NCI-H2227 treated with DMSO at 0.1 percent for 48 hours (cell line): ENCODE measurements at regions not wholly inside any gene's neighbourhood (a gene's known extent, or its start where the extent isn't known, plus 50 kb on each side); places are given as distances from the start of the nearest gene placed in this dataset.

Experiments
- DNase-seq: peaks from one replicate; lab custom pipeline; 2025; lab: John Stamatoyannopoulos, UW

- DNase-seq: no peak
Measured at GRCh38 chr5:167752936-167753335, 538.5 kb upstream of the WWC1 start.

- no peak for DNase-seq
Measured at GRCh38 chr5:167753725-167754490, 537.5 kb upstream of the WWC1 start.

DNA sequence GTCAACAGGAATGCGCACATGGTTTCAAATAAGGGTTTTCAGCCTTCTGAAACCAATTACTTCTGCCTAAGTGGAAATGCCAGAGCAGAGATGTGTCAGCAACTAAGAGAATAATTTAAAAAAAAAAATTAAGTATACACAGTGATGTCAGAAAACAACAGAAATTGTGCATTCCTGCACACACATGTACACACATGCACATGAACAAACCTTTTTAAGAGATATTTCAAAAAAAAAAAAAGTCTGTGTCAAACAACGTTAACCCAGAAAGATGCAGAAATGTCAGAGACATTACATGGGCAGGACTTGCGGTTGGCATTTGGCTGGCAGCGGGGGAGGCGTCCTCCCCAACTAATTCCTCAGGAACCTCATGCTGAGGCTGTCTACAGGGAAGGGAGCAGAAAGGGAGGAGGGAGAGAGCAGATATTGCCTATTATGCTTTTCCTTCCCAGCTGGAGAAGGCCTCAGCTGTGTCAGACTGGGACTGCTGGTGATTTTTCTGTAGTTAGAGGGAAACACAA, 536.9 kb upstream of the WWC1 start:
- DNase-seq: peak; percentile 9

GRCh38 chr5:167755420-167755819, 536.0 kb upstream of the WWC1 start:
- no peak for DNase-seq

- DNase-seq: no peak
Measured at GRCh38 chr5:167759057-167759821, 532.2 kb upstream of the WWC1 start.

GRCh38 chr5:167763772-167764171, 527.7 kb upstream of the WWC1 start:
- no peak for DNase-seq

DNA sequence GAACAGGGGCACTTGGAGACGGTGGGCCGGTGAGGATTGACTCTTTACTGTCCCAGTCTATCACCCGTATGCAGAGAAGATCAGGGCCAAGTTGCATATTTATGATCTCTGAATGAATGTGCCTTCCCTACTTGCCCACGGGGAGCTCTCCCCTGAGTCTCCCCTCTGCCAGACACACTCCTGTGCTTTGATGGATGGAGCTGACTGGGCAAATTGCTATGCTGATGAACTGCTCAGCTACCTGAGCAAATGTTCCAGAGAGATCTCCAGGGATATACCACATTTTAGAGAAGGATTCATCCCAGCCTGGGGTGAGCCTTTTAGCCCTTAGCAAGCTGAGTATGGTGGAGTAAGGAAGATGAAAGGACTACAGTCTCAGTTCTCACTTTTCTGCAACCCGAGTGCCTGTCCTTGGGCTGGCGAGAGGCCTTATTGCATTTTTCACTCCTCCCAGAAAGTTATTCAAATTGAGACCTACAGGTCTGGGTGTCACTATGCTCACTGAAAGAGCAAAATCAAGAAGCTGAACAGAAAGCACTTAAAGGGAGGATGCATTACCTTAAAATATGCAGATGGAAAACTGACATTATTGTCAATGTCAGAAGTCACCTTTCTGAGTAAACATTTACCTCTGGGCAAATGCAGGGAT, 526.7 kb upstream of the WWC1 start:
- DNase-seq: no peak

DNA sequence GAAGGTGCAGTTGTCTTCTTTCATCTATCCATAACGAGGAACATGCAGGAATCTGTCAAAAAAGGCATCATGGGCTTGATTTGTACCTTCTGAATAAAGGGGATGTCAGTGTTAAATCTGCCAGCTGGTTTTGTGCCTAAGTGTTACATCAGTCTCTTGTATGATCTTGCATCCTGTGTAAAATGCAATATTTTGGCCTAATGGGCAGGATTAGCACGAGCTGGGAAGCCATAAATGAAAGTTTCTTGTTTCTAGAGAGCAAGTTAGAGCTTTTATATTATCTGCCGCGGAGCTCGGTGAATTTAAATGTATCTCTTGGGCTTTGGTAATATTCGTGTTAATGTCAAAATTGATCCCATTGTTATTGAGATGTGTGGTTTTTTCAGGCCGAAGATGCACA, 526.1 kb upstream of the WWC1 start:
- DNase-seq: no peak

- no peak for DNase-seq
Measured at GRCh38 chr5:167766957-167767356, 524.5 kb upstream of the WWC1 start.

GRCh38 chr5:167767795-167768194, 523.6 kb upstream of the WWC1 start:
- DNase-seq: no peak

DNA sequence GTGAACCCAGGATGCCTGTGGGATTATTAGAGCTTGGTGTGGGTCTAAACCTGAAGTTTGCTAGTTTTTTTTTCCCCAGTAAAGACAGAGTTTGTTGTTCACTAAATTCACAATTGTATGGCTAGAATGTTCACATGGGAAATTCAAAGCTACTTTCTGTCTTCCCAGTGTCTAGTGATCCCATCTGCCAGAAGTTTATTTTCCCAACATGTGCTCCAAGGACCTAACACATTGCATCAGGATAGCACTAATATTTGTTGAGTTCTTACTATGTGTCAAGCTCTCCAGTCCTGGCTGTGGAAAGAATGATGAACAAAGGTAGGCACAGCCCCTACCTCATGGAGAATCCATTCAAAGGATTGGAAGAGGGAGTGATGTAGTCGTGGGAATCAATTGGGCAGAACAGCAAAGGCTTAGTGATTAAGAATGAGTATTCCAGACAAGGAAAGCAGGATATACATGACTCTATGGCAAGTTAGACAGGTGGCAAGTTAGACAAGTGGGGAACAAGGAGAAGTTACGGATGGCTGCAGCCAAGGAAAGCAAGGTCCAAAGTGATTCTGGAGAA, 521.5 kb upstream of the WWC1 start:
- DNase-seq: no peak

GRCh38 chr5:167770461-167770860, 521.0 kb upstream of the WWC1 start:
- no peak for DNase-seq

DNA sequence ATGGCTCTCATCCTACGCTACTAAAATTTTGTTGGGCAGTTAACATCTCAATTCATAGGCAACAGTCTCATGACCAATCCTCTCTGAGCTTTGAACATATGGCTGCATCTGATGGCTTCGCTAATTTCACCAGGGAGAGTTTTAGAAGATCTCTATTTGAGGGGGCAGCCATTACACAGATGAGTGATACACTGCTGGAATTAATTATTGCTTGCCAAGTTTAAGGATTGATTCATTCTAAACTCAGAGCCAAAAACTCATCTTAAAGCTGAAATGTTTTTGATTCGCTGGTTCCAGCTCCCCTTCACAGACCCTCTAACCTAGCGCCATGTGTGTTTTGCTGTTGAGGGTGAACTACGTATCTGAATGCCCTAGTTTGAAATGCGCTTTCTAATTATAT, 519.9 kb upstream of the WWC1 start:
- DNase-seq: no peak

GRCh38 chr5:167773668-167774301, 517.7 kb upstream of the WWC1 start:
- DNase-seq: peak; percentile 42

DNA sequence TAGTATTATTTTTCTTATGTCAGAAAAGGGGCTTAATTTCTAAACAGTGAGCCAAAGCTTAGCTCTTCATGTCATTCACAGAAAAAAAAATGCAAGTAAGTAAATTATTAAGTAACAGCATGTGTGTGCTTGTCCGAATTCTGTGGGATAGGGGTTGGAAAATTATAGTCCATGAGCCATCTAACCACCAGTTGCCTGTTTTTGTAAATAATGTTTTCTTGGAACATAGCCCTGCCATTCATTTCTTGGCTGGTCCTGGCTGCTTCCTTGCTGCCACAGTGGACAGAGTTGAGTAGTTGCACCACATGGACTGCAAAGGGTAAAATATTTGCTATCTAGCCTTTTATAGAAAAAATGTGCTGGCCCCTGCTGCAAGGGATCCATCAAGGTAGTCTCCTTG, 513.7 kb upstream of the WWC1 start:
- no peak for DNase-seq

GRCh38 chr5:167778228-167778627, 513.2 kb upstream of the WWC1 start:
- DNase-seq: no peak

GRCh38 chr5:167779644-167780043, 511.8 kb upstream of the WWC1 start:
- no peak for DNase-seq

DNA sequence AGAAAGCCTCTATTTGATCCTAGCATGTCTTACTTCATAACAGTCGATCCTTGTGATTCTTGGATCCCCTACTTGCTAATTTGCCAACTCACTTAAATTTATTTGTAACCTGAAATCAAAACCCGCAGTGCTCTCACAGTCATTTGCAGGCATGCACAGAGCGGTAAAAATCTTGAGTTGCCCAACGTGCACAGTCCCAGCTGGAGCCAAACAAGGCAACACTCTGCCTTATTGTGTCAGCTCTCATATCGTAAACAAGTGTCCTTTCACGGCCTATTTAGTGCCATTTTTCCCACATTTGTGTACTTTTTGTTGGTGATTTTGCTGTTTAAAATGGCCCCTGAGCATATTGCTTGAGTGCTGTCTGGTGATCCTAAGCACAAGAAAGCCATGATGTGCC, 511.3 kb upstream of the WWC1 start:
- DNase-seq: no peak

DNA sequence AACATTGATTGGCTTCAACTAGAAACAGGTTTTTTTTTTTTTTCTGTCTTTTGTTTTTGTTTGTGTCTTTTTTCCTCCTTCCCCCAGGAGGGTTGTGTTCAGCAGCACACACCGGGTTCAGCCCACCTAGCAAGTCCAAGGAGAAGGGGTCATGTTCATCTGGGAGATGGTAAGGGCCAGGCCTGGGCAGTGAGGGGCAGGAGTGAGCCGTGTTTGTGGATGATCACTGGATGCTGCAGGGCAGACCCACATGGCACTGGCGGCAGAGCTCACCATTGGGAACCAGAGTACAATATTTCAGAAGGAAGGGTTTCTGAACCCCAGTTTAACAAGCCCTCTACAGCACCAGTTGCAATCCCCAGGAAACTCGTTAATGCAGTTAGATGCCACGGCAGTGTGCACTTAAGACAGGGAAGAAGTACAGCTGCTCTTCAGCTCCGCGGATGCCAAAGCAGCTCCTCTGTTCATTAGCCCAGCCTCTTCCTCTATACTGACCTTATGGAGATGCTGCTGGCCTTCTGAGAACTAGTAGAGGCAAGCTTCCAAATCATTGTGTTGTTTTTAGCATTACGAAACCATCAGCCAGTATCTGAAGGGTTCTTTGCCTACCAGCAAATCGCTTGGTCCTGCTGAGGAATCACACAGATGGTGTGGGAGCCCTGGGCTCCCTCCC, 508.2 kb upstream of the WWC1 start:
- no peak for DNase-seq

DNA sequence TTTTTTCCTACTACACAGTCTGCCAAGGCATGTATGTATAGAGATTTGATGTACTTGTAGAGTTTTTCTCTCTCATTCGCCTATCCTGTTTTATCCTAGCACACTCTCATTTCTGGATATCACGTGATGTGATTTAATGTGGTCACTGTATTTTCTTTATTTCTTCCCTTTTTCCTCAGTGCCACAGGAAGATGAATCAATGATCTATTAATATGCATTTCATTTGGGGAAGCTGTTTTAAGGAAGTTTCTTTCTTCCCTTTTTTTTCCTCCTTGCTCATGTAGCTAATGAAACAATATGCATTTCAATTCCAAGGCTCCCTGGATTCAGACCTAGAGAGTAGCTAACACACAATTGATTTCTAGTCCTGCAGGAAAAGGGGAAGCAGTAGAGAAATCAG, 506.3 kb upstream of the WWC1 start:
- no peak for DNase-seq

GRCh38 chr5:167785901-167786300, 505.5 kb upstream of the WWC1 start:
- no peak for DNase-seq
